RKO (cell line): ENCODE measurements at regions not wholly inside any gene's neighbourhood (a gene's known extent, or its start where the extent isn't known, plus 50 kb on each side); places are given as distances from the start of the nearest gene placed in this dataset.
"Not testable (repeated sequence)": the region's sequence is repeated elsewhere in the genome, so short reads cannot be mapped to it uniquely, and the experiment has no call there.

Experiments
- DNase-seq: peaks from one replicate; pipeline ENCODE4 v3.0.0-alpha.2; 2016; ENCODE audit warnings: low spot score

GRCh38 chr2:131639001-131639620, 111.4 kb downstream of the CCDC74A start:
- not testable (repeated sequence) for DNase-seq

- DNase-seq: no peak
These were observed 113.9 kb downstream of the CCDC74A start for GRCh38 chr2:131641414-131642206.

- not testable (repeated sequence) for DNase-seq
These were observed 115.5 kb downstream of the CCDC74A start for GRCh38 chr2:131643180-131643579.

- no peak for DNase-seq
These were observed 117.6 kb downstream of the CCDC74A start for GRCh38 chr2:131645177-131645765.

GRCh38 chr2:131646220-131646619, 118.5 kb downstream of the CCDC74A start:
- not testable (repeated sequence) for DNase-seq

- no peak for DNase-seq
These were observed 119.1 kb downstream of the CCDC74A start for GRCh38 chr2:131646669-131647297.

GRCh38 chr2:131648565-131648964, 120.9 kb downstream of the CCDC74A start:
- not testable (repeated sequence) for DNase-seq

- not testable (repeated sequence) for DNase-seq
These were observed 124.6 kb downstream of the CCDC74A start for GRCh38 chr2:131652246-131652645.

GRCh38 chr2:131654107-131654506, 126.4 kb downstream of the CCDC74A start:
- DNase-seq: not testable (repeated sequence)

- no peak for DNase-seq
These were observed 129.3 kb downstream of the CCDC74A start for GRCh38 chr2:131656816-131657633.

- DNase-seq: no peak
These were observed 130.4 kb downstream of the CCDC74A start for GRCh38 chr2:131657895-131658768.

GRCh38 chr2:131658769-131659131, 131.1 kb downstream of the CCDC74A start:
- DNase-seq: no peak

- no peak for DNase-seq
These were observed 131.5 kb downstream of the CCDC74A start for GRCh38 chr2:131659168-131659572.

- not testable (repeated sequence) for DNase-seq
These were observed 133.6 kb downstream of the CCDC74A start for GRCh38 chr2:131661101-131661782.

GRCh38 chr2:131661884-131662535, 134.3 kb downstream of the CCDC74A start:
- DNase-seq: not testable (repeated sequence)

GRCh38 chr2:131663501-131663900, 135.8 kb downstream of the CCDC74A start:
- DNase-seq: not testable (repeated sequence)

- not testable (repeated sequence) for DNase-seq
These were observed 138.0 kb downstream of the CCDC74A start for GRCh38 chr2:131665716-131666115.

GRCh38 chr2:131668794-131669540, 141.3 kb downstream of the CCDC74A start:
- peak; percentile 84 for DNase-seq
